Upper lobe of right lung (tissue), 1 donor: ENCODE measurements at regions not wholly inside any gene's neighbourhood (a gene's known extent, or its start where the extent isn't known, plus 50 kb on each side); places are given as distances from the start of the nearest gene placed in this dataset.

Experiments
- ATAC-seq: fragments of 200-7000 bp; cut with Tn5 transposase; one replicate; pipeline ENCODE4 v1.9.1; 2020; ENCODE audit warnings: mild to moderate bottlenecking, moderate library complexity
- DNase-seq: peaks from one replicate; pipeline ENCODE4 v3.0.0-alpha.2; 2020
- H3K27ac ChIP-seq: fragments of 200-600 bp; one replicate; pipeline ENCODE4 v1.8.0; 2022
- H3K27me3 ChIP-seq: fragments of 200-600 bp; one replicate; pipeline ENCODE4 v1.8.0; 2022; ENCODE audit warnings: mild to moderate bottlenecking
- H3K36me3 ChIP-seq: fragments of 200-600 bp; one replicate; pipeline ENCODE4 v1.8.0; 2022
- H3K4me1 ChIP-seq: fragments of 200-600 bp; one replicate; pipeline ENCODE4 v1.8.0; 2022
- H3K4me3 ChIP-seq: fragments of 200-600 bp; one replicate; pipeline ENCODE4 v1.8.0; 2022; ENCODE audit warnings: mild to moderate bottlenecking
- H3K9me3 ChIP-seq: fragments of 200-600 bp; one replicate; pipeline ENCODE4 v1.8.0; 2022
- CTCF ChIP-seq: fragments of 200-600 bp; IDR thresholded peaks from one replicate; pipeline ENCODE4 v1.8.0; 2022; ENCODE audit warnings: antibody characterized with exemption
- intact Hi-C: fragments of 100-400 bp; cut with DNase I; formaldehyde crosslinking; loops from one replicate; pipeline ENCODE4 v1.11.0; 2022
- donor health status: DM: no; HTN: yes; CAD: no; lungs with severe emphysema.

GRCh38 chr6:165822501-165822900, 159.5 kb upstream of the PDE10A start:
- ATAC-seq (no peak), DNase-seq (no peak)
- no peaks in the 10 kb centered on the region for H3K4me1 ChIP-seq
- H3K27ac ChIP-seq = no peak overlapping the region
- no peak for TF ChIP-seq CTCF
- H3K9me3 ChIP-seq = no peaks in the 10 kb centered on the region
- intact Hi-C loops = no loop called here
- no peaks in the 10 kb centered on the region for H3K36me3 ChIP-seq
- no peaks in the 10 kb centered on the region for H3K27me3 ChIP-seq
- no peak overlapping the region for H3K4me3 ChIP-seq

- no peak for ATAC-seq
- no peaks in the 10 kb centered on the region for H3K9me3 ChIP-seq
- intact Hi-C loops = no loop called here
- no peaks in the 10 kb centered on the region for H3K4me1 ChIP-seq
- H3K27me3 ChIP-seq = no peaks in the 10 kb centered on the region
- H3K27ac ChIP-seq = no peak overlapping the region
- no peak for DNase-seq
- H3K36me3 ChIP-seq = no peaks in the 10 kb centered on the region
- no peak for TF ChIP-seq CTCF
- H3K4me3 ChIP-seq = no peak overlapping the region
Observed at GRCh38 chr6:165821754-165822153, 158.7 kb upstream of the PDE10A start.

GRCh38 chr6:165820934-165821333, 157.9 kb upstream of the PDE10A start:
- ATAC-seq (no peak), DNase-seq (no peak)
- Histone ChIP-seq H3K9me3 (no peaks in the 10 kb centered on the region), H3K27ac (no peak overlapping the region), H3K36me3 (no peaks in the 10 kb centered on the region), H3K4me3 (no peak overlapping the region), H3K4me1 (no peaks in the 10 kb centered on the region), H3K27me3 (no peaks in the 10 kb centered on the region)
- intact Hi-C loops = no loop called here
- TF ChIP-seq CTCF = no peak

GRCh38 chr6:165820407-165820806, 157.4 kb upstream of the PDE10A start:
- ATAC-seq = no peak
- intact Hi-C loops = no loop called here
- Histone ChIP-seq H3K4me1 (no peaks in the 10 kb centered on the region), H3K36me3 (no peaks in the 10 kb centered on the region), H3K4me3 (no peak overlapping the region), H3K27ac (no peak overlapping the region), H3K27me3 (no peaks in the 10 kb centered on the region), H3K9me3 (no peaks in the 10 kb centered on the region)
- no peak for TF ChIP-seq CTCF
- DNase-seq = no peak

GRCh38 chr6:165819394-165819793, 156.4 kb upstream of the PDE10A start:
- Histone ChIP-seq H3K36me3 (no peaks in the 10 kb centered on the region), H3K4me1 (no peaks in the 10 kb centered on the region), H3K9me3 (no peaks in the 10 kb centered on the region), H3K27ac (no peak overlapping the region), H3K4me3 (no peak overlapping the region), H3K27me3 (no peaks in the 10 kb centered on the region)
- no peak for DNase-seq
- intact Hi-C loops = no loop called here
- ATAC-seq = peak; percentile 47
- TF ChIP-seq CTCF = no peak

GRCh38 chr6:165818200-165818599, 155.2 kb upstream of the PDE10A start:
- Histone ChIP-seq H3K36me3 (no peaks in the 10 kb centered on the region), H3K4me3 (no peak overlapping the region), H3K27me3 (no peaks in the 10 kb centered on the region), H3K4me1 (no peaks in the 10 kb centered on the region), H3K27ac (no peak overlapping the region), H3K9me3 (no peaks in the 10 kb centered on the region)
- DNase-seq (no peak), ATAC-seq (no peak)
- no peak for TF ChIP-seq CTCF
- intact Hi-C loops = no loop called here
